ENCODE measurements at regions not wholly inside any gene's neighbourhood (a gene's known extent, or its start where the extent isn't known, plus 50 kb on each side); places are given as distances from the start of the nearest gene placed in this dataset.

GRCh38 chr3:190972840-190973270 is 110.4 kb upstream of the GMNC start:
- H3K27me3 Mint-ChIP-seq (ENCODE audit: insufficient read depth, low read depth, poor library complexity) = no peaks in the 10 kb centered on the region
- Histone ChIP-seq H3F3A (replicated peaks; ENCODE audit: low read depth) (no peaks in the 10 kb centered on the region), H3K9me2 (ENCODE audit: insufficient read depth) (no peaks in the 10 kb centered on the region), H2AFZ (no peak overlapping the region), H3K4me2 (no peak overlapping the region), H3K36me3 (ENCODE audit: insufficient read depth) (no peaks in the 10 kb centered on the region), H3K79me2 (replicated peaks; ENCODE audit: insufficient read depth) (no peaks in the 10 kb centered on the region), H3K27ac (ENCODE audit: low read depth) (no peak overlapping the region), H3K4me3 (no peak overlapping the region), H3K27me3 (ENCODE audit: insufficient read depth) (no peaks in the 10 kb centered on the region), H3K4me1 (ENCODE audit: insufficient read depth) (no peaks in the 10 kb centered on the region), H4K20me1 (replicated peaks; ENCODE audit: insufficient read depth) (no peaks in the 10 kb centered on the region)
- no peak overlapping the region for H3K27ac Mint-ChIP-seq
- ATAC-seq = no peak
- no peak for TF ChIP-seq CREB1 (CRISPR knock-in tag; IDR thresholded peaks at IDR 0.05; ENCODE audit: low read depth)
- TF ChIP-seq, protein P1, sequence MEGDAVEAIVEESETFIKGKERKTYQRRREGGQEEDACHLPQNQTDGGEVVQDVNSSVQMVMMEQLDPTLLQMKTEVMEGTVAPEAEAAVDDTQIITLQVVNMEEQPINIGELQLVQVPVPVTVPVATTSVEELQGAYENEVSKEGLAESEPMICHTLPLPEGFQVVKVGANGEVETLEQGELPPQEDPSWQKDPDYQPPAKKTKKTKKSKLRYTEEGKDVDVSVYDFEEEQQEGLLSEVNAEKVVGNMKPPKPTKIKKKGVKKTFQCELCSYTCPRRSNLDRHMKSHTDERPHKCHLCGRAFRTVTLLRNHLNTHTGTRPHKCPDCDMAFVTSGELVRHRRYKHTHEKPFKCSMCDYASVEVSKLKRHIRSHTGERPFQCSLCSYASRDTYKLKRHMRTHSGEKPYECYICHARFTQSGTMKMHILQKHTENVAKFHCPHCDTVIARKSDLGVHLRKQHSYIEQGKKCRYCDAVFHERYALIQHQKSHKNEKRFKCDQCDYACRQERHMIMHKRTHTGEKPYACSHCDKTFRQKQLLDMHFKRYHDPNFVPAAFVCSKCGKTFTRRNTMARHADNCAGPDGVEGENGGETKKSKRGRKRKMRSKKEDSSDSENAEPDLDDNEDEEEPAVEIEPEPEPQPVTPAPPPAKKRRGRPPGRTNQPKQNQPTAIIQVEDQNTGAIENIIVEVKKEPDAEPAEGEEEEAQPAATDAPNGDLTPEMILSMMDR (conservative IDR thresholded peaks at IDR 0.05; ENCODE audit: low read depth in 2 of 2) = no peak
- no peak for TF ChIP-seq ZNF462 (CRISPR knock-in tag; IDR thresholded peaks at IDR 0.05)
- no peak for TF ChIP-seq ZNF114 (CRISPR knock-in tag; IDR thresholded peaks at IDR 0.05)
- TF ChIP-seq EZH2 (IDR thresholded peaks at IDR 0.05; ENCODE audit: low read depth, unreplicated experiment) = no peak
- TF ChIP-seq REST (IDR thresholded peaks at IDR 0.05; ENCODE audit: unreplicated experiment) = no peak
- no peak for TF ChIP-seq NANOG (IDR thresholded peaks at IDR 0.05; ENCODE audit: borderline replicate concordance)
- TF ChIP-seq POLR2AphosphoS5 (IDR thresholded peaks at IDR 0.05; ENCODE audit: low read depth) = no peak
- TF ChIP-seq STAT1 (IDR thresholded peaks at IDR 0.05; ENCODE audit: unreplicated experiment) = no peak
- no peak for TF ChIP-seq ETS1 (IDR thresholded peaks at IDR 0.05)
- no peak for TF ChIP-seq ZNF331 (CRISPR knock-in tag; IDR thresholded peaks at IDR 0.05; ENCODE audit: low read depth)
- H3K36me3 Mint-ChIP-seq (ENCODE audit: low read depth) = no peaks in the 10 kb centered on the region
- H3K4me1 Mint-ChIP-seq = peaks cover 11% of the 10 kb centered on the region; the same call in 2 of the 3 replicates
- no peak for DNase-seq (ENCODE audit: low spot score)
- no peaks in the 10 kb centered on the region for H3K9me3 Mint-ChIP-seq
- no peak overlapping the region for H3K4me3 Mint-ChIP-seq

Measured in GM23338 (cell line).